H1 (cell line): ENCODE measurements at regions not wholly inside any gene's neighbourhood (a gene's known extent, or its start where the extent isn't known, plus 50 kb on each side); places are given as distances from the start of the nearest gene placed in this dataset.

Experiments
- CTCF ChIA-PET: fragments of 300-600 bp; sonication (Branson Sonifier 250); formaldehyde crosslinking; loops from one replicate; lab custom pipeline; 2021; ENCODE audit not compliant: partially characterized antibody; lab: Charles Lee
- POLR2A ChIA-PET: fragments of 300-600 bp; sonication (Branson Sonifier 250); formaldehyde crosslinking; loops from one replicate; lab custom pipeline; 2021; ENCODE audit warnings: inconsistent platforms; ENCODE audit not compliant: partially characterized antibody; lab: Charles Lee
- DNase-seq, 2 experiments: peaks; one replicate each; pipeline versions ENCODE4 v3.0.0 to v3.0.0-alpha.2; 2010 to 2022; ENCODE audit warnings: low spot score in 2 of 2, low read depth in 1 of 2, mixed read lengths in 1 of 2
- FAIRE-seq: peaks from 2 replicates; lab custom pipeline; 2011; peaks lifted over from hg19 to GRCh38; lab: Jason Lieb, UNC
- H2AFZ ChIP-seq: 2 replicates; pipeline ENCODE4 v1.8.1; 2012; ENCODE audit warnings: low read length, inconsistent platforms
- H2AK5ac ChIP-seq: 2 replicates; pipeline ENCODE4 v1.6.1; 2013; ENCODE audit warnings: low read depth, low read length
- H2BK120ac ChIP-seq: replicated peaks from 2 replicates; pipeline ENCODE3; 2013; ENCODE audit warnings: low read depth, low read length, inconsistent platforms
- H2BK12ac ChIP-seq: 2 replicates; pipeline ENCODE4 v1.6.1; 2013; ENCODE audit warnings: low read depth, low read length
- H2BK15ac ChIP-seq: 2 replicates; pipeline ENCODE4 v1.6.1; 2013; ENCODE audit warnings: low read length
- H2BK20ac ChIP-seq: 2 replicates; pipeline ENCODE4 v1.6.1; 2013; ENCODE audit warnings: low read length
- H2BK5ac ChIP-seq: 2 replicates; pipeline ENCODE4 v1.6.1; 2013; ENCODE audit warnings: low read depth, low read length
- H3K14ac ChIP-seq: 2 replicates; pipeline ENCODE4 v1.6.1; 2013; ENCODE audit warnings: inconsistent platforms; ENCODE audit not compliant: insufficient read length
- H3K18ac ChIP-seq: 2 replicates; pipeline ENCODE4 v1.6.1; 2013; ENCODE audit warnings: low read length; ENCODE audit errors: extremely low read depth
- H3K23ac ChIP-seq: 2 replicates; pipeline ENCODE4 v1.6.1; 2013; ENCODE audit warnings: inconsistent platforms; ENCODE audit not compliant: insufficient read length
- H3K23me2 ChIP-seq: 2 replicates; pipeline ENCODE4 v1.6.1; 2013; ENCODE audit warnings: low read depth, low read length
- H3K27ac ChIP-seq: 2 replicates; pipeline ENCODE4 v1.6.1; 2011; ENCODE audit warnings: low read depth, low read length, inconsistent platforms
- H3K27me3 ChIP-seq, 4 experiments: replicated peaks in 1 of 4; 1 replicate in 1 of 4; 2 replicates in 3 of 4; pipeline versions ENCODE4 v1.6.1 to v1.8.1; 2011 to 2013; ENCODE audit warnings: low read length in 3 of 4, mild to moderate bottlenecking in 3 of 4, inconsistent platforms in 2 of 4, mixed read lengths in 2 of 4, moderate library complexity in 1 of 4; ENCODE audit not compliant: control insufficient read depth in 3 of 4, insufficient read depth in 3 of 4; ENCODE audit errors: extremely low read depth in 1 of 4
- H3K36me3 ChIP-seq, 4 experiments: 2 replicates each; pipeline versions ENCODE4 v1.6.1 to v1.8.1; 2011 to 2013; ENCODE audit warnings: mild to moderate bottlenecking in 4 of 4, low read length in 3 of 4, moderate library complexity in 2 of 4, control low read depth in 1 of 4, inconsistent platforms in 1 of 4; ENCODE audit not compliant: insufficient read depth in 4 of 4, control insufficient read depth in 2 of 4
- H3K4ac ChIP-seq: replicated peaks from 2 replicates; pipeline ENCODE3; 2013; ENCODE audit warnings: low read length, low read depth, mixed read lengths, inconsistent platforms; ENCODE audit not compliant: insufficient read length
- H3K4me1 ChIP-seq, 4 experiments: replicated peaks in 1 of 4; 1 replicate in 1 of 4; 2 replicates in 3 of 4; pipeline versions ENCODE4 v1.6.1 to v1.8.1; 2011 to 2013; ENCODE audit warnings: low read length in 3 of 4, inconsistent platforms in 2 of 4, mixed read lengths in 1 of 4; ENCODE audit not compliant: insufficient read depth in 4 of 4, control insufficient read depth in 3 of 4
- H3K4me2 ChIP-seq, 2 experiments: 2 replicates each; pipeline versions ENCODE4 v1.6.1 to v1.8.1; 2011 to 2013; ENCODE audit warnings: low read depth in 2 of 2, low read length in 2 of 2, control low read depth in 1 of 2, inconsistent platforms in 1 of 2, mild to moderate bottlenecking in 1 of 2; ENCODE audit not compliant: insufficient read depth in 1 of 2
- H3K4me3 ChIP-seq, 4 experiments: fragments of 200-600, 300-600 bp in 1 of 4; sonication (generic), shearing (Covaris generic), sonication (Bioruptor Twin) in 1 of 4; 2 replicates each; pipeline versions ENCODE4 v1.5.1 to v1.8.1; 2011 to 2016; ENCODE audit warnings: low read length in 4 of 4, low read depth in 3 of 4, control low read depth in 2 of 4, inconsistent platforms in 2 of 4, mild to moderate bottlenecking in 2 of 4, mixed read lengths in 1 of 4, moderate library complexity in 1 of 4; ENCODE audit not compliant: insufficient read depth in 2 of 4; ENCODE audit errors: extremely low read depth in 1 of 4
- H3K56ac ChIP-seq: replicated peaks from 2 replicates; pipeline ENCODE3; 2013; ENCODE audit warnings: low read depth, mild to moderate bottlenecking, mixed read lengths, low read length, inconsistent platforms; ENCODE audit not compliant: insufficient read length
- H3K79me1 ChIP-seq: 2 replicates; pipeline ENCODE4 v1.6.1; 2013; ENCODE audit warnings: low read depth, low read length, control low read depth
- H3K79me2 ChIP-seq, 2 experiments: 2 replicates each; pipeline versions ENCODE4 v1.6.1 to v1.8.1; 2012 to 2013; ENCODE audit warnings: low read length in 2 of 2, mild to moderate bottlenecking in 2 of 2, inconsistent platforms in 1 of 2; ENCODE audit not compliant: insufficient read depth in 2 of 2, control insufficient read depth in 1 of 2
- H3K9ac ChIP-seq, 4 experiments: replicated peaks in 1 of 4; 1 replicate in 1 of 4; 2 replicates in 3 of 4; pipeline versions ENCODE4 v1.6.1 to v1.8.1; 2011 to 2013; ENCODE audit warnings: low read depth in 3 of 4, low read length in 3 of 4, control low read depth in 2 of 4, mild to moderate bottlenecking in 2 of 4, moderate library complexity in 2 of 4, inconsistent platforms in 1 of 4; ENCODE audit errors: extremely low read depth in 1 of 4
- H3K9me3 ChIP-seq, 2 experiments: 2 replicates each; pipeline versions ENCODE4 v1.6.1 to v1.8.1; 2012 to 2013; ENCODE audit warnings: mild to moderate bottlenecking in 2 of 2, moderate library complexity in 2 of 2, control low read depth in 1 of 2, inconsistent platforms in 1 of 2, low read depth in 1 of 2, low read length in 1 of 2, mixed read lengths in 1 of 2; ENCODE audit not compliant: insufficient read depth in 2 of 2
- H4K20me1 ChIP-seq, 2 experiments: replicated peaks in 1 of 2; 2 replicates each; pipeline versions ENCODE3 to v1.8.1; 2011 to 2013; ENCODE audit warnings: inconsistent platforms in 2 of 2, low read length in 2 of 2, mild to moderate bottlenecking in 1 of 2; ENCODE audit not compliant: insufficient read depth in 2 of 2, control insufficient read depth in 1 of 2
- H4K5ac ChIP-seq: 2 replicates; pipeline ENCODE4 v1.6.1; 2013; ENCODE audit warnings: low read length, low read depth, mixed read lengths, inconsistent platforms; ENCODE audit not compliant: insufficient read length
- H4K8ac ChIP-seq: 2 replicates; pipeline ENCODE4 v1.8.0; 2013; ENCODE audit warnings: mild to moderate bottlenecking, moderate library complexity, low read length, inconsistent platforms; ENCODE audit not compliant: insufficient read depth; ENCODE audit errors: extremely low read depth
- H4K91ac ChIP-seq: replicated peaks from 2 replicates; pipeline ENCODE3; 2013; ENCODE audit warnings: low read length, mixed read lengths, inconsistent platforms; ENCODE audit not compliant: insufficient read length
- ATF3 ChIP-seq: IDR thresholded peaks from 2 replicates; pipeline ENCODE4 v1.6.1; 2011; ENCODE audit warnings: low read depth, mild to moderate bottlenecking, low read length; ENCODE audit not compliant: insufficient read depth
- CHD2 ChIP-seq: IDR thresholded peaks from 2 replicates; pipeline ENCODE4 v1.6.1; 2012; ENCODE audit warnings: low read length, improper control_type of control experiment
- EGR1 ChIP-seq: IDR thresholded peaks from 2 replicates; pipeline ENCODE4 v1.6.1; 2011; ENCODE audit warnings: low read depth, low read length, borderline replicate concordance
- EZH2 ChIP-seq: fragments of 200-600 bp; sonication (generic); IDR thresholded peaks from 2 replicates; pipeline ENCODE4 v1.7.1; 2012; ENCODE audit warnings: low read depth, mild to moderate bottlenecking, moderate library complexity, low read length, inconsistent platforms; ENCODE audit not compliant: severe bottlenecking
- MAFK ChIP-seq: IDR thresholded peaks from 2 replicates; pipeline ENCODE4 v1.6.1; 2012; ENCODE audit warnings: low read depth, mild to moderate bottlenecking, improper control_type of control experiment, low read length
- SIN3A ChIP-seq, 2 experiments: IDR thresholded peaks in 1 of 2; conservative IDR thresholded peaks in 1 of 2; 2 replicates each; pipeline ENCODE4 v1.6.1; 2011 to 2012; ENCODE audit warnings: low read length in 2 of 2, improper control_type of control experiment in 1 of 2, low read depth in 1 of 2, mild to moderate bottlenecking in 1 of 2
- SP1 ChIP-seq: IDR thresholded peaks from 2 replicates; pipeline ENCODE4 v1.6.1; 2011; ENCODE audit warnings: low read depth, low read length
- SP4 ChIP-seq: IDR thresholded peaks from 2 replicates; pipeline ENCODE4 v1.6.1; 2012; ENCODE audit warnings: low read length, inconsistent platforms
- TBP ChIP-seq: IDR thresholded peaks from 2 replicates; pipeline ENCODE4 v1.6.1; 2011; ENCODE audit warnings: low read depth, low read length, improper control_type of control experiment
- YY1 ChIP-seq: IDR thresholded peaks from 2 replicates; pipeline ENCODE4 v1.6.1; 2011; ENCODE audit warnings: low read depth, mild to moderate bottlenecking, low read length
- WGBS, 2 experiments: shearing (Covaris generic) in 1 of 2; methylation state at CpG; one replicate each; pipeline versions ENCODE4 v1.1.6 to v1.1.7; 2013 to 2015; ENCODE audit warnings: low lambda C conversion rate in 2 of 2, mixed read lengths in 2 of 2, inconsistent platforms in 1 of 2, low coverage in 1 of 2, missing lambda C conversion rate in 1 of 2; ENCODE audit not compliant: insufficient replicate concordance in 2 of 2, insufficient coverage in 1 of 2, insufficient read length in 1 of 2; ENCODE audit errors: extremely low coverage in 1 of 2, missing lambda C conversion rate in 1 of 2; 5-methylcytosine and 5-hydroxymethylcytosine counted together

DNA sequence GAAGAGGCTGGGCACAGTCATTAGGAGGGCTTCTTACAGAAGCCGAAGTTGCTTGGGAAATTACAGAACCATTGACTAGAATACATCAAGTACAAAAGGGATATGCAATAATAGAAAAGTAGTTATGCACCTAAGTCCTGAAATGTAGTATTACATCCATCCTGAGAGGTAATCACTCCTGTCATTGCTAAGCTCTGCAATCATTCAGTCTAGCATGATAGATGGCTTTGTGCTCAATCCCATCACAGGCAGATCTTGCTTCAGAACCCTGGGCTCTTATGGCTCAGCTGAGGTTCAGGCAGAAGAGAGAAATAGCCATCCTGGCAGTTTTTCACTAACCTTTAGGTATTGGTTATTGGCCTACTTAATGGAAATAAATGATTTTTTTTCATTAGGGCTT, 231.7 kb upstream of the AFF2 start:
- H3K4me1 ChIP-seq = no peaks in the 10 kb centered on the region; a peak in 1 of 7 replicates
- H2BK120ac ChIP-seq = no peak overlapping the region
- no peaks in the 10 kb centered on the region for H3K9me3 ChIP-seq
- H3K9ac ChIP-seq = no peak overlapping the region
- no peaks in the 10 kb centered on the region for H3K79me2 ChIP-seq
- H3K23me2 ChIP-seq = no peaks in the 10 kb centered on the region
- no peak overlapping the region for H3K4me2 ChIP-seq
- H2BK5ac ChIP-seq = no peak overlapping the region
- H3K27ac ChIP-seq = no peak overlapping the region
- H4K91ac ChIP-seq = no peak overlapping the region
- DNase-seq (no peak), FAIRE-seq (no peak)
- no peak overlapping the region for H3K4ac ChIP-seq
- H3K27me3 ChIP-seq = no peaks in the 10 kb centered on the region
- WGBS, 2 experiments = 82% methylated on average over 1 of the region's 1 CpG; no CpG with 5 or more reads in 1 of the 2 experiments
- no peaks in the 10 kb centered on the region for H4K20me1 ChIP-seq
- no peak overlapping the region for H2AK5ac ChIP-seq
- no peak overlapping the region for H2BK15ac ChIP-seq
- H3K56ac ChIP-seq = no peak overlapping the region
- H3K79me1 ChIP-seq = no peaks in the 10 kb centered on the region
- H3K14ac ChIP-seq = no peak overlapping the region
- CTCF ChIA-PET = no interaction called here
- no peak overlapping the region for H2BK20ac ChIP-seq
- TF ChIP-seq CHD2 = no peak
- TF ChIP-seq SP4 = no peak
- TF ChIP-seq SIN3A (conservative IDR thresholded peaks at IDR 0.05 in 1 of 2, IDR thresholded peaks at IDR 0.05 in 1 of 2; ENCODE audit: low read depth in 1 of 2, low read length in 2 of 2) = no peak
- TF ChIP-seq YY1 = no peak
- TF ChIP-seq EZH2 = no peak
- TF ChIP-seq MAFK = no peak
- no peak for TF ChIP-seq SP1
- TF ChIP-seq ATF3 = no peak
- TF ChIP-seq TBP = no peak
- no peak for TF ChIP-seq EGR1
- H4K5ac ChIP-seq = no peak overlapping the region
- no peaks in the 10 kb centered on the region for H3K36me3 ChIP-seq
- POLR2A ChIA-PET = no interaction called here
- H3K4me3 ChIP-seq = no peak overlapping the region
- no peak overlapping the region for H4K8ac ChIP-seq
- no peak overlapping the region for H2AFZ ChIP-seq
- no peak overlapping the region for H3K18ac ChIP-seq
- no peak overlapping the region for H2BK12ac ChIP-seq
- no peak overlapping the region for H3K23ac ChIP-seq
